Urinary bladder (tissue), 3 donors: ENCODE measurements at regions not wholly inside any gene's neighbourhood (a gene's known extent, or its start where the extent isn't known, plus 50 kb on each side); places are given as distances from the start of the nearest gene placed in this dataset.
"Not testable (repeated sequence)": the region's sequence is repeated elsewhere in the genome, so short reads cannot be mapped to it uniquely, and the experiment has no call there.

Source experiments
- DNase-seq: peaks from one replicate; pipeline ENCODE4 v3.0.0-alpha.2; 2015; ENCODE audit errors: extremely low spot score
- H3K27ac ChIP-seq: one replicate; pipeline ENCODE4 v1.5.1; 2013; ENCODE audit warnings: low read depth, mild to moderate bottlenecking, moderate library complexity
- H3K36me3 ChIP-seq: one replicate; pipeline ENCODE4 v1.6.1; 2013; ENCODE audit warnings: mild to moderate bottlenecking, moderate library complexity; ENCODE audit not compliant: insufficient read depth
- H3K4me1 ChIP-seq: one replicate; pipeline ENCODE4 v1.6.1; 2013; ENCODE audit warnings: mild to moderate bottlenecking, moderate library complexity; ENCODE audit not compliant: insufficient read depth
- H3K4me3 ChIP-seq: one replicate; pipeline ENCODE4 v1.5.1; 2013; ENCODE audit warnings: low read depth, low read length
- WGBS: extraction: QIAGEN DNeasy Blood & Tissue Kit; methylation state at CpG from one replicate; pipeline ENCODE4 v1.1.7; 2013; 5-methylcytosine and 5-hydroxymethylcytosine counted together
- donor health status: healthy with polysubstance abuse.
- donor health status: healthy.

DNA sequence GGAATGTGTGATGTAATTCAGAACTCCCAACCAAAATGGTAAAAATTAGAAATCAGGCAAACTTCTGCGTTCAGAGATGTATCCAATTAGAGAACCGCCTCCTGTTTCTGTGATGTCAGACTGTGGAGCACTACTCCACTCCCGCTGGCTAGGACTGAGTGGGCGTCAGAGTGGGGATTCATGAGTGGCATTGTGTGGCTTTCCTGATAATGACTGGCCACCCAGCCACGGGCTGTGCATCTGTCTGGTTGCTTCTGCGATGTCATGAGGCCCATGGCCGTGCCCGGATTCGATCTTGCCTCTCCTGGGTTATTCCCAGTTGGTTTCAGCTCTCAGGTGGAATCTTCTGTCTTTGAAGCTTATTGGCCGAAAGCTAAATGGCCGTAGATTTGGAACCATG is 87.1 kb upstream of the KCNA1 start:
- H3K4me3 ChIP-seq: no peak overlapping the region
- no peaks in the 10 kb centered on the region for H3K36me3 ChIP-seq
- no peak for DNase-seq
- 91% methylated on average over 11 of the region's 11 CpGs for WGBS
- H3K4me1 ChIP-seq: no peaks in the 10 kb centered on the region
- no peak overlapping the region for H3K27ac ChIP-seq

DNA sequence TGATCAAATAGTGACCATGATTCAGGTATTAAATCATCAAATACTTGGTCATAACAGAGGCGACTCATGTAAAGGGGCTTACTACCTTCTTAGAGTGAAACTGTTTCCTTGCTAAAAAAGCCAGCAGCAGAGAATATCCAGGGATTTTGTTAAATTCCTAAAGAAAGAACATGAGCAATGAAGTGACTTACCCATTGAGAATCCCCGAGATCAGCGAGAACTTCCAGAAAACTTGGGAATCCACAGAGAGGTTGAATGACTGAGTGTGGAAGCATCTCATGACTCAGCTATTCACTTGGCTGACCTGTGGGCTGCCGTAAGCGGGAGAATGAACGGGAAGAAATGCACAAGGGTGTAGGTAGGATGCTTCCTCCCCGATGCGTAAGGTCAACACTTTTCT is 85.3 kb upstream of the KCNA1 start:
- no peak overlapping the region for H3K4me3 ChIP-seq
- no peak for DNase-seq
- 91% methylated on average over 8 of the region's 8 CpGs for WGBS

DNA sequence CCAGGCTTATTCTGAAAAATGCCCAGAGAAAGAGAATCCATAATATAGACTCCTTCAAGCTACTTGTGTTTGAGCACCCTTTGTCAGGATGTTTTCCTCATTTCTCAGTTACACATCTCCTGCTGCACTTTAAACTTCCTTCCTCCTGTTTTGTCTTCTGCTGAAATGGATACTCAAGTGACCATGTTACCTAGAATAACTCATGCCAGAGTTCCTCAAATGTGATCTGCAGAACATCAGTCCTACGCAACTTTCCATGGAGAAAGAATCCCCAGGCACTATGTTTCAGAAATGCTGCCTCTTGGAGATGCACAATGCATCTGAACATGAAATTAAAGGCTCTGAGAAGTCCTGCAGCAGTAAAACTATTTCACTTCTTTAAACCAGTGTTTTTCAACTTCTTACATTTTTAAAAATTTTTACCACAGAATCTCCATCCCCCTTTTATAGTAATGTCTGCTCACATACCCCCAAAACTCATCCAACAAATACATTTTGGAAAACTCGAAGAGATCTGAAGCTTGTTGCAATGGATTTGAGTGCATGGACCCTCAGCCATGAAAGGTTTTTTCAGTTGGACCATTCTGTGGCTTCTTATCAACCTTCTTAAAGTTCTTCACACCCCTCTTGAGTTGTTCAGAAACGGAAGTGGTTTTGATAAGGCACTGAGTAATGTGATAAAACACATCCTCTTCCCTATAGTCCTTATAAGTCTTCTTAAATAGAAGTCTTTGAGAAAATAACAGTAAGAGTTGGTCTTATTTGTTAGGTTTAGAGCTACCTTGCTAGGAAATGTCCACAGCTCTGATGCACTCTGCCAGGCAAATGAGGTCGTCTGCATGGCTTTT is 84.5 kb upstream of the KCNA1 start:
- Histone ChIP-seq H3K36me3 (no peaks in the 10 kb centered on the region), H3K27ac (no peak overlapping the region), H3K4me3 (no peak overlapping the region), H3K4me1 (no peaks in the 10 kb centered on the region)
- WGBS: 67% methylated on average over 4 of the region's 4 CpGs
- DNase-seq: no peak

More for the DNA sequence above, 85.3 kb upstream of the KCNA1 start:
- Histone ChIP-seq H3K4me1 (no peaks in the 10 kb centered on the region), H3K36me3 (no peaks in the 10 kb centered on the region), H3K27ac (no peak overlapping the region)

DNA sequence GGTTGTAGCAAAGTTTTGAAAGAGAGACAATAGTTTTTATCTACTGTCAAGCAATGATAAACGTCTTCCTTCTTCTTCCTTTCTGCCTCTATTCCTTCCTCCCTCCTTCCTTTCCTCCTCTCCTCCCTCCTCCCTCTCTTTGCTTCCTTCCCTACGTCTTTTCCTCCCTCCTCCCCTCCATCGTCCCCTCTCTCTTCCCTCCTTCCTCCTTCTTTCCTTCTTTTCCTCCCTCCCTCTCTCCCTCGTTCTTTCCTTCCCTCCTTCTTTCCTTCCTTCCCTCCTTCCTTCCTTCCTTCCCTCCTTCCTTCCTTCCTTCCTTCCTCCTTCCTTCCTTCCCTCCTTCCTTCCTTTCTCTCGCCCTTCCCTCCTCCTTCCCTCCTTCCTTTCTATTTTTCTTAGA is 82.8 kb upstream of the KCNA1 start:
- Histone ChIP-seq H3K4me1 (no peaks in the 10 kb centered on the region), H3K27ac (no peak overlapping the region), H3K4me3 (no peak overlapping the region), H3K36me3 (no peaks in the 10 kb centered on the region)
- WGBS: 63% methylated on average over 5 of the region's 5 CpGs
- no peak for DNase-seq

DNA sequence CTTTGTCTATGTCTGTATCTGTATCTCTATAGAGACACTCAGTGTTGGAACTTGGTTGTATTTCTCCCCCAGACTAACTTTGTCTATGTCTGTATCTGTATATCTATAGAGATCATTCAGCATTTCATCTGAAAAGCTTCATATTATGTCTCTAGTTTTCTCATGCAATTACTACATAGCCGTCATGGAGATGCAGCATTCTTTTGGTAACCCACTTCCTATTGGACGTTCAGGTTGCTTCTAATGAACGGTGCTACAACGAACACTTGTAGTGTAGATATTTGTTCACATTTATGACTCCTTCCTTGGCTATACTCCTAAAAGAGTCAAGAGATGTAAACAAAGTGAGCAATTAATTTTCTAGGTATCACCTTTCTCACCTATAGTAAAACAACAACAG is 81.5 kb upstream of the KCNA1 start:
- no peak for DNase-seq
- no peak overlapping the region for H3K4me3 ChIP-seq
- no peaks in the 10 kb centered on the region for H3K4me1 ChIP-seq
- WGBS: 51% methylated on average over 4 of the region's 4 CpGs
- H3K27ac ChIP-seq: no peak overlapping the region
- H3K36me3 ChIP-seq: no peaks in the 10 kb centered on the region

DNA sequence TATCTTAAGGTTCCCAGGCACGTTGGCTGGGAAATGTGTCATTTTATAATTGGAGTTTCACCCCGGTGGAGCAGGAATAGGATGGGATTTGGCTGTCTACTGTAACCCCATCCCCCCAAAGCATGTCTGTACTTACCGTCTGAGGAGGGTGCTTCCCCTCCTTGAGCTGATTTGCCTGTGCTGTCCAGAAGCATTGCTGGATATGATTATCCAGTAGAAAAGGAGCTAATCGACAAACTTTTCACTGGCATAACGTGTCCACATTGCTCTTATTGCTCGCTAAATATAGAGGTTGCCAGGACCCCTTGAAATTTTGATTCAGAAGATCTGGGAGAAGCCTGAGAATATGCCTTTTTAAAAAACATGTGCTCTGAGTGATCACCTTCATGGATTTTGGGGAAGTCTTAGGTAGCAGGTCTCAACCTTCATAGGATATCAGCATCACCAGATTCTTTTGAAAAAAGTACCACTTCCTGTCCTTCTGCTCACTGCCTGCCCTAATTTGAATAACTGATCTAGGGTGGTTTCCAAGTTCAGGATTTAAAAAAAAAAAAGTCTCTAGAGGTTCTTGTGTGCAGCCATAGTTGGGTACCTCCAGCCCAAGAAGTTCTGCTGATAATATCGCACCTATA is 80.4 kb upstream of the KCNA1 start:
- 60% methylated on average over 7 of the region's 7 CpGs for WGBS
- no peaks in the 10 kb centered on the region for H3K36me3 ChIP-seq
- no peak overlapping the region for H3K27ac ChIP-seq
- no peak overlapping the region for H3K4me3 ChIP-seq
- no peak for DNase-seq
- H3K4me1 ChIP-seq: no peaks in the 10 kb centered on the region

DNA sequence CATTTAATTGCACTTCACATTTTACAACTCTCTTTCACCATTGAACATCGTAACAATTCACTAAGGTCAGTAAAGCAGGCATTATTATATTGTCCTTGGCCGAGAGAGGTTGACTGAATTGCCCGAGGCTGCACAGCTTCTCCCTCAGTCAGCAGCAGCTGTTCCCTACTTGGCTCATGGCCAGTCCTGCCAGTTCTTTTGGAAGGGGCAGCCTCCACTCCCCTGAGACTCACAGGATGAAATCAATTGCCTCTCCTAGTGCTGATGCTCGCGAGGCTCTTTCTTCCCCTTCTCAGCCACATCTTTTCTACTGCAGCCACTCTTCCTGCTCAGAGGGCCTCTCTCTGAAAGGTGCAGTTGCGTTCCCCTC is 79.9 kb upstream of the KCNA1 start:
- no peak overlapping the region for H3K4me3 ChIP-seq
- no peak overlapping the region for H3K27ac ChIP-seq
- no peak for DNase-seq
- WGBS: 58% methylated on average over 6 of the region's 6 CpGs
- H3K36me3 ChIP-seq: no peaks in the 10 kb centered on the region
- H3K4me1 ChIP-seq: no peaks in the 10 kb centered on the region

DNA sequence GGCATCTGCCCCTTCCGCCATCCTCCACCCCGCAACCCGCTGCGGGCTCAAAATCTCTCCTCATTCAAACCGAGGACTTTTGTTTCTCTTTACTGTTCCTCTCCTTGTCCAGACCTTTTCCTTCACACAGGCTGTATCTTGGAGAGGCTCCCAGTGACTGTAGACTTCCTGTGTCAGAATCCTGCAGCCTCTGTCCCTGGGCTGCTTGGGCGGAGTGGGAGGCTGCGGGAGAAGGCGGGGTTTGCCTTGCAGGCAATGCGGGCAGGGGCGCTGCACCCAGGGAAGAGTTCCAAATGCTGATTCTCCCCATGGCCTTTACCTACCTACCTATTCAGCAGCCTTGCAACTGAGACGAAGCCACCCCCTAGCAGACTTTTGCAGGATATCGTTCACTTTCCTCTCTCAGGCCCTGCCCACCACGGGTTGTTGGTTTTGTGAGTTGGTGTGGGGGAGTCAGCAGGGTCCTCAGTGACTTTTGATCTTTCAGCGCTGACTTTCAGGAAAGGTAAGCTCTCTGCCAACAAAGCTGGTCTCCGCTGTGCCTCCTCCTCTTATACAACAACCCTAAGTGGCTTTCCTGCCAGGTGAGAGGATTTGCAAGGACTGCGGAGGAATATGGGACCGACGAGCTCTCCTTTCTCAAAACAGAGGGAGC is 79.0 kb upstream of the KCNA1 start:
- no peaks in the 10 kb centered on the region for H3K36me3 ChIP-seq
- no peak overlapping the region for H3K27ac ChIP-seq
- no peak overlapping the region for H3K4me3 ChIP-seq
- no peaks in the 10 kb centered on the region for H3K4me1 ChIP-seq
- 62% methylated on average over 18 of the region's 18 CpGs for WGBS
- no peak for DNase-seq

DNA sequence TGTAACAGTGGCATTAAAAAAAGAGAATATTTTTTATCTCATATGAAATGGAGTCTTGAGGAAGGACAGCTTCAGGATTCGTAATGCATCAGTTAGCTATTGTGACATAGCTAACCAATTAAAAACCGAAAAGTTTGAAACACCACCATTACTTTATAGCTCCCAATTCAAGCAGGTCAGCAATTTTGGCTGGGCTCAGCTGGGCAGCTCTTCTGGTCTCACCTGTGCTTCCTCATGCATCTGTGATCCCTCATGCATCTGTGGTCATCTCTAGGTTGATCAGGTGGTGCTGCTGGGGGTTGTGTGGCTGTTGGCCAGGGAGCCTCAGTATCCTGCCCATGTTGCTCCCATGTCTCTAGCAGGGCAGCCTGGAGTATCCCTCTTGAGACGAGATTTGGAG is 76.7 kb upstream of the KCNA1 start:
- 90% methylated on average over 3 of the region's 3 CpGs for WGBS
- Histone ChIP-seq H3K27ac (no peak overlapping the region), H3K36me3 (no peaks in the 10 kb centered on the region), H3K4me1 (no peaks in the 10 kb centered on the region), H3K4me3 (no peak overlapping the region)
- DNase-seq: no peak

DNA sequence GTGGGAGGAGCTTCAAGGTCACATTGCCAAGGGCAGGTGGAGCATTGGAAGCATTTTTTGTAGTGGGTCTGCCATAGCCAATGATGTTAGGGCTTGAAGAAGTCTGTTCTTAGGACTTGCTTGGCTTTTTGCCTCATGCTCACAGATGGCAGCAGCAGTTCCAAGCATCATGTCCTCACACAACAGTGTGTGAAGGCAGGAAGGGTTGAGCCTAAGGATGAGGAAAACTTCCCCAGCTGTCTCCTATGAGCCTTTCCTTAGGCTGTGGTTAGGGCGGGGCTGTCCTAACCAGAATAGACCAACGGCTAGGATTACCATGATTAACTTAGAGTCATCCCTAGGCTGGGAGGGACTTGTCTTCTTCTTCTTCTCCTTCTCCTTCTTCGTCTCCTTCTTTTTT is 76.2 kb upstream of the KCNA1 start:
- Histone ChIP-seq H3K4me3 (no peak overlapping the region), H3K36me3 (no peaks in the 10 kb centered on the region), H3K4me1 (no peaks in the 10 kb centered on the region), H3K27ac (no peak overlapping the region)
- no peak for DNase-seq
- 80% methylated on average over 3 of the region's 3 CpGs for WGBS

DNA sequence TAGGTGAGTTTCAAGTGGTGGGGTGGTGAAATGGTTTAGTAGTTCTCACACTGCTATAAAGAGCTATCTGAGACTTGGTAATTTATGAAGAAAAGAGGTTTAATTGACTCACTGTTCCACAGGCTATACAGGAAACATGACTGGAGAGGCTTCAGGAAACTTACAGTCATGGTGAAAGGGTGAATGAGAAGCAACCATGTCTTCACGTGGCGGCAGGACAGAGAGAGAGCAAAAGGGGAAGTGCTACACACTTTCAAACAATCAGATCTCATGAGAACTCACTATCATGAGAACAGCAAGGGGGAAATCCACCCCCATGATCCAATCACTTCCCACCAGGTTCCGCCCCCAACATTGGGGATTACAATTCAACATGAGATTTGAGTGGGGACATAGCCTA is 67.3 kb upstream of the KCNA1 start:
- H3K4me3 ChIP-seq, DNase-seq, H3K36me3 ChIP-seq, H3K4me1 ChIP-seq, H3K27ac ChIP-seq: not testable (repeated sequence)
- WGBS: 93% methylated on average over 3 of the region's 3 CpGs

DNA sequence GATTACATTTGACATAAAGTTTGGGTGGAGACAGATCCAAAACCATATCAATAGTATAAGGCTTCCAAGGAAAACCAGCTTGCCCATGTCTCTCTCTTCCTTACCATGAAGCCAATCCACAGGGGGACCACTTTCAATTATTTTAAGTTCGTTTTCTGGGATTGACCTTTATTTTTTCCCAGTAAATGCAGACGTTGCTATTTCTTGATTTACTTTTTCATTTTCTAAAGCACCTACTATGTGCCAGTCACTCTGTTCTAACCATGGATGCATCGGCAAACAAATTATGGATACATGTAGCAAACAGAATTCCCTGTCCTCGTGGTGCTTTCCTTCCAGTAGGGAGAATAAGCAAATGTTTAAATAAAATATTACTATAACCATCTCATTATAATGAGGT is 65.8 kb upstream of the KCNA1 start:
- DNase-seq: no peak

DNA sequence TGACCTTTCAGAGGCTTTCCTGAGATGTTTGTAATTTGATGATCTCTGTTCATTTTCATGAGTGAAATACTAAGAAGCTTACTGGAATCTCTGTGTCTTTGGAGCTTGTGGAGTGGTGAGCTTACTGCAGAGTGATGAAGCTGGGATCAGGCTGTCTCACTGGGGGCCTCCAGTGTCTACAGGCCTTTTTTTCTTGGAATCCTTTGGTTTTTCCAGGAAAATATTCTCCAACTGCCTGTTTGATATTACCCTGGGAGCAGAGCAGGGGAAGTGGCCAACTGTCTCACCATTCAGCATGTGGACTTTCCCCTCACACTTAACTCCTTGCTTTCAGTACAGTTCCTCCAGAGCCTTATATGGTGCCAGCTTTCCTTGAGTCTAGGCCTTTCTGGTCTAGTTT is 62.0 kb upstream of the KCNA1 start:
- H3K27ac ChIP-seq: no peak overlapping the region
- no peaks in the 10 kb centered on the region for H3K4me1 ChIP-seq
- no peak overlapping the region for H3K4me3 ChIP-seq
- no peaks in the 10 kb centered on the region for H3K36me3 ChIP-seq
- DNase-seq: no peak

More for the DNA sequence above, 65.8 kb upstream of the KCNA1 start:
- Histone ChIP-seq H3K27ac (no peak overlapping the region), H3K4me1 (no peaks in the 10 kb centered on the region), H3K4me3 (no peak overlapping the region), H3K36me3 (no peaks in the 10 kb centered on the region)
- 87% methylated on average over 4 of the region's 4 CpGs for WGBS

DNA sequence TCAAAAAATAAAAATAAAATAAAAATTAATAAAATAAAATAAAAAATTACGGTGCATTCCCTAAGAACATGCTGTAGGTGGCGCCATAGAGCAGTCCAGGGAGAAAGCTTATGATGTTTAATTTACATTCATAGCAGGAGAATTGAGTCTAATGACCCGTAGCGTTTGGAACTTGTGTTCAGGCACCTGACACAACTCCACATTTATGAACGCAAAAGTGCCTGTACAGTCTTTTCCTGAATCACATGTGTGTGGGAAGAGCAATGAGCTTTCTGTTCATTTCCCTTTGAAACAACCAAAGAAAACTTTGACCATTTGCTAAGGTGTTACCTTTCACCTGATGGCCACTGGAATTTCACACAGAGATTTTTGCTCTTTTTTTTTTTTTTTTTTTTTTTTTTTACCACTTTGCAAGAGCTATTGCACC is 60.6 kb upstream of the KCNA1 start:
- no peak overlapping the region for H3K4me3 ChIP-seq
- no peak overlapping the region for H3K27ac ChIP-seq
- no peaks in the 10 kb centered on the region for H3K36me3 ChIP-seq
- no peak for DNase-seq
- no peaks in the 10 kb centered on the region for H3K4me1 ChIP-seq
- WGBS: 13% methylated on average over 5 of the region's 5 CpGs
